CMK (cell line): ENCODE measurements at regions not wholly inside any gene's neighbourhood (a gene's known extent, or its start where the extent isn't known, plus 50 kb on each side); places are given as distances from the start of the nearest gene placed in this dataset.
"Not testable (repeated sequence)": the region's sequence is repeated elsewhere in the genome, so short reads cannot be mapped to it uniquely, and the experiment has no call there.

ENCODE experiments used
- DNase-seq: peaks from one replicate; pipeline ENCODE4 v3.0.0-alpha.2; 2010; ENCODE audit warnings: low read depth

DNA sequence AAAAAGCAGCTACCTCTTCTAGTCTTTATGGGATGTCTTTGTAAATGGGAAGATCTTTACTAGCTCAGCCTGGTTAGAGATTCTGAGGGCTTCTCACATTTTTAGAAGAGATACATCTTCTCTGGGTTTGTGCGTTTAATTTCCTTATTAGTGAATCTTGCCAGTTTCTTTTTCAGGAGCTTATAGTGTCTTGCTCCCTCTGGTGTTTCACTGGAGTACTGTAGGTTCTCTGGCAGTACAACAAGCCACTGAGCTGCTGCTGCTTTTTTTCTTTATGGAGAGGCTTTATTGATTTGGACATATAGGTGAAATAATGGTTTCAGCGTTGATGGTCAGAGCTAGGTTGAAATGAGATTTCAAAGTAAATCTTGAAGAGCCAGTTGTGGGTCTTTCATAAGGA is 82.9 kb downstream of the LAS1L start:
- peak; percentile 3 for DNase-seq

DNA sequence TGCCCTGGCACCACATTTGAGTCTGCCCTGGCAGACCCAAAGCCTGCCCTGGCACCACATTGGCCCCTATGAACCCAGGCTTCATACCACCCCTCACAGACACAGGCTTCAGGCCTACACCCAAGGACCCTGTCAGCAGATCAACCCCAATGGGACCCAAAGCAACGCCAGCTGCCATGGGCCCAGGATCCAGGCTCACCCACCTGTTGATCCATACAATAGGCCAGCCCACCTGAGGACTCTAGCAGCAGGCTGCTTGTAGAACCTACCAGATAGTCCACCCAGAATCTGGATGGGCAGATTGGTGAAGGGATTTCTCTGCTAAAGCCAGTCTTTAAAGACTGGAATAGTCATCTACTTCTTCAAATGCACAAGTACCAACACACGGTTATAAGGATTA is 114.4 kb downstream of the LAS1L start:
- DNase-seq = no peak

DNA sequence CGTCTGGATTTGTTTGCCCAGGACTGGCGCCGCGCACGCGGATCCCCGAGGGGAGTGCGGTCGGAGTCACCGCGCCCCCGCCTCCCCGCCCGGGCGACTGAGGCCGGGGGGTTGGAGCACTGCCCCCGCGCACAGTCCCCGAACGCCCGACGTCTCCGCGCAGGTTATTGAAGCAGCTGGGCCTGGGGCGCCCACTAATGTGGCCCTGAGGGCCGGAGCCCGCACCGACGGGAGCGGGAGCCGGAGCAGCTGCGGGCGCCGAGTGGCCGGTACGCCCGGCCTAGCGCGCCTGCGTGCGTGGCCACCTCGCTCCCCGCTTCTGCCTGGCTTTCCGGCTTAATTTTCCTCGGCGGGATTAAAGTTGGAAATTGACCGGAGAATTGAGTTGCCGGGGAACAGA is 126.9 kb downstream of the LAS1L start:
- DNase-seq = not testable (repeated sequence)

DNA sequence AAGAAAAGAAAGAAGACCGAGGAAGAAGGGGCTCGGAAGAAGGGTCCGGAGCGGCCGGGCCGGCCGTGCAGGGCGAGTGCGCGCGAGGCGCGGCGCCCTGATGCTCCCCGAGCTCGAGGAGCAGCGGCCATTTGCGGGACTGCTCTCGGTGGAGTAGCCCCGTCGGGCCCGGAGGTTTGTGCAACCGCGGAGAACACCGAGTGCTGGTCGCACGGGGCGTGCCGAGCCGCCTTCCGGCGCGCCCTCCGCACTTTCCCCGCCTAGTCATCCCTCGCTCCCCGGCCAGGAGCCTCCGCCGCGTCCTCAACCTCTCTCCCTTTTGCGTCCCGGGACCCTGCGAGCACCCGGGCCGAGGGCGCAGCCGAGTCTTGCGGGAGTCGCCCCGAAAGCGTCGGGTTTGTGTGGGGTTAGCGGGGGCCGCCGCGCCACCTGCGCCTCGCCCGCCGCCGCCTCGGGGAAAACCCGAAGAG is 127.4 kb downstream of the LAS1L start:
- DNase-seq = no peak

DNA sequence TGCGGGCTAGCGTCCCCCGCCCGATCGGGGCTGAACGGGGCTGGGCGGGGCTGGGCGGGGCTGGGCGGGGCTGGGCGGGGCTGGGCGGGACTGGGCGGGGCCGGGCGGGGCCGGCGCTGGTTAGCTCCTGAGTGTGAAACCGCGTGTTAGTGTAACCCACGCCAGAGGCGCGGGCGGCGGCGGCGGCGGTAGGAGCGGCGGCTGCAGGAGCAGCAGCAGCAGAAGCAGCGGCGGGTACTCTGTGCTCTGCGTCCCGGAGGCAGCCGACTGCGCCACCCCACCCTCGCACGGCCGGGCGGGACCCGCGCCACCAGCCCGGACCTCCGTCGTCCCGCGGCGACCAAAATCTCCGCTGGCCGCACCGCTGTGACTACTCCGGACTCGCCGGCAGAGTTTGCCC is 128.1 kb downstream of the LAS1L start:
- DNase-seq = no peak

DNA sequence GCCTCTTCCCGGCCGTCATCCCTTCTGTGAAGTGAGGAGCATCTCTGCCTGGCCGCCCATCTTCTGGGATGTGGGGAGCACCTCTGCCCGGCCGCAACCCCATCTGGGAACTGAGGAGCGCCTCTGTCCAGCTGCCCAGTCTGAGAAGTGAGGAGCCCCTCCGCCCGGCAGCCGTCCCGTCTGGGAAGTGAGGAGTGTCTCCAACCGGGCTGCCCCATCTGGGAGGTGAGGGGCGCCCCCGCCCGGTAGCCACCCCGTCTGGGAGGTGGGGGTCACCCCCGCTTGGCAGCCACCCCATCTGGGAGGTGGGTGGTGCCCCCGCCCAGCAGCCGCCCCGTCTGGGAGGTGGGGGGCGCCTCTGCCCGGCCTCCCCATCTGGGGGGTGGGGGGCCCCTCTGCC is 142.3 kb downstream of the LAS1L start:
- no peak for DNase-seq

DNA sequence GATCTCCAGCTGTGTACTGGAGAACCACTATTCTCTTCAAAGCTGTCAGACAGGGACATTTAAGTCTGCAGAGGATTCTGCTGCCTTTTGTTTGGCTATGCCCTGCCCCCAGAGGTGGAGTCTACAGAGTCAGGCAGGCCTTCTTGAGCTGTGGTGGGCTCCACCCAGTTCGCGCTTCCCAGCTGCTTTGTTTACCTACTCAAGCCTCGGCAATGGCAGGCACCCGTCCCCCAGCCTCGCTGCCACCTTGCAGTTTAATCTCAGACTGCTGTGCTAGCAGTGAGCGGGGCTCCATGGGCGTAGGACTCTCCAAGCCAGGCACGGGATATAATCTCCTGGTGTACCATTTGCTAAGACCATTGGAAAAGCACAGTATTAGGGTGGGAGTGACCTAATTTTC is 145.5 kb downstream of the LAS1L start:
- DNase-seq = not testable (repeated sequence)
